NB4 (cell line): ENCODE measurements at regions not wholly inside any gene's neighbourhood (a gene's known extent, or its start where the extent isn't known, plus 50 kb on each side); places are given as distances from the start of the nearest gene placed in this dataset.
"Not testable (repeated sequence)": the region's sequence is repeated elsewhere in the genome, so short reads cannot be mapped to it uniquely, and the experiment has no call there.

Experiments
- MYC ChIP-seq: IDR thresholded peaks from 2 replicates; pipeline ENCODE4 v1.6.1; 2011; ENCODE audit warnings: low read depth, low read length
- POLR2A ChIP-seq: IDR thresholded peaks from 2 replicates; pipeline ENCODE4 v1.6.1; 2011; ENCODE audit warnings: mild to moderate bottlenecking; ENCODE audit not compliant: insufficient read length; ENCODE audit errors: extremely low read depth
- TF ChIP-seq, protein P1 (sequence below): IDR thresholded peaks from one replicate; pipeline ENCODE4 v1.5.1; 2012; ENCODE audit warnings: low read depth, low read length

DNA sequence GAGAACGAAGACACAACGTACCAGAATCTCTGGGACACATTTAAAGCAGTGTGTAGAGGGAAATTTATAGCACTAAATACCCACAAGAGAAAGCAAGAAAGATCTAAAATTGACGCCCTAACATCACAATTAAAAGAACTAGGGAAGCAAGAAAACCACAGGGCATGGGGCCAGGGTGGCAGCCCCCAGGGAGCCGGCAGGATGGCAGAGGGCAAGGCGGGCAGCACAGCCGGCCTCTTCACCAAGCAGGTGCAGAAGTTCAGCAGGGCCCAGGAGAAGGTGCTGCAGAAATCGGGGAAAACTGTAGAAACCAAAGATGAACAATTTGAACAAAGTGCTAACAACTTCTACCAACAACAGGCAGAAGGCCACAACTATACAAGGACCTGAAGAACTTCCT is 99.1 kb downstream of the HNRNPD start:
- TF ChIP-seq, protein P1, sequence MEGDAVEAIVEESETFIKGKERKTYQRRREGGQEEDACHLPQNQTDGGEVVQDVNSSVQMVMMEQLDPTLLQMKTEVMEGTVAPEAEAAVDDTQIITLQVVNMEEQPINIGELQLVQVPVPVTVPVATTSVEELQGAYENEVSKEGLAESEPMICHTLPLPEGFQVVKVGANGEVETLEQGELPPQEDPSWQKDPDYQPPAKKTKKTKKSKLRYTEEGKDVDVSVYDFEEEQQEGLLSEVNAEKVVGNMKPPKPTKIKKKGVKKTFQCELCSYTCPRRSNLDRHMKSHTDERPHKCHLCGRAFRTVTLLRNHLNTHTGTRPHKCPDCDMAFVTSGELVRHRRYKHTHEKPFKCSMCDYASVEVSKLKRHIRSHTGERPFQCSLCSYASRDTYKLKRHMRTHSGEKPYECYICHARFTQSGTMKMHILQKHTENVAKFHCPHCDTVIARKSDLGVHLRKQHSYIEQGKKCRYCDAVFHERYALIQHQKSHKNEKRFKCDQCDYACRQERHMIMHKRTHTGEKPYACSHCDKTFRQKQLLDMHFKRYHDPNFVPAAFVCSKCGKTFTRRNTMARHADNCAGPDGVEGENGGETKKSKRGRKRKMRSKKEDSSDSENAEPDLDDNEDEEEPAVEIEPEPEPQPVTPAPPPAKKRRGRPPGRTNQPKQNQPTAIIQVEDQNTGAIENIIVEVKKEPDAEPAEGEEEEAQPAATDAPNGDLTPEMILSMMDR, result not testable (repeated sequence)
- not testable (repeated sequence) for TF ChIP-seq POLR2A, MYC
